ENCODE measurements at regions not wholly inside any gene's neighbourhood (a gene's known extent, or its start where the extent isn't known, plus 50 kb on each side); places are given as distances from the start of the nearest gene placed in this dataset.

DNA sequence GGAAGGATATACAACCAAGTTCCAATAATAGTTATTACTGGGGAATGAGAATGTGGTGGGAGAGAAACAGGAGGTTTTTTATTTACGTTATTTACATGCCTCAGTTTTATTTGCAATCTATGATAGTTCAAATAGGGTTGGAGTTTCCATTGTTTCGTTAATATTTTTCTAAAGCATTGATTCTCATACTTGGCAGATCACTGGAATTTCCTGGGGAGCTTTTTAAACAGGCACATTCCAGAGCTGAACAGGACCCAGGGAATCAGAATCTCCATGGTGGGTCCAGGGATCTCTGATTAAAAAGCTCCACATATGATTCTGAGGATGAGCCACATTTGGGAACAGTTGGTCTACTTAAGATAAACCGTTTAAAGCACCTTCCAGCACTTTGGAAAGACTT is 123.9 kb downstream of the IL20RB start:
- Histone ChIP-seq H3K4me3 (no peak overlapping the region), H3K4me1 (replicated peaks in 1 of 2) (no peaks in the 10 kb centered on the region), H3K36me3 (replicated peaks in 1 of 2) (no peaks in the 10 kb centered on the region), H3K27ac (no peak overlapping the region), H3K9me3 (replicated peaks in 1 of 3) (no peaks in the 10 kb centered on the region), H3K27me3 (no peaks in the 10 kb centered on the region)
- intact Hi-C loops (cut with DNase I), result no loop called here
- 49 to 67% (median 59%) methylated on average over 3 of the region's 3 CpGs for whole genome bisulfite sequencing, 4 donors
- DNase-seq, result no peak
- TF ChIP-seq POLR2A (IDR thresholded peaks at IDR 0.05) (no peak), CTCF (IDR thresholded peaks at IDR 0.05) (no peak)

DNA sequence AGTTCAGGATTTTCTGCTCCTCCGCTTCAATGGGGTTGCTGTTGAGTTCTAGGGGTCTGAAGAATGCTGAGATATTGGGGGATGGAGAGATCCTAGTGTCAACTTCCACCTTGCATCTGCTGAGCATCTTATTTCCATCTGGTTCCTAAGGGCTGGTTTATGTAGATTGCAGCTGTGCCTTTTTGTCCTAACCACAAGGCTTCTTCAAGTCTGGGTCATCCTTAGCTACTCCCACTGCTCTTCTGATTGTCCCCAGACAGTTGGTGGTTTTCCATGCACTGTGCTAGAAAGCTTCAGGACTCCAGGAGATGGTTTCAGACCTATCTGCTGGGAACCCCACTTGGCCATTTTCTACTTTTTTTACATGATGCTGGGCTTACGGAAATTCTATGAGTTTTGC is 125.0 kb downstream of the IL20RB start:
- H3K9me3 ChIP-seq (replicated peaks in 1 of 3), result no peaks in the 10 kb centered on the region
- H3K27ac ChIP-seq, result no peak overlapping the region
- no peaks in the 10 kb centered on the region for H3K4me1 ChIP-seq (replicated peaks in 1 of 2)
- no peak overlapping the region for H3K4me3 ChIP-seq
- TF ChIP-seq POLR2A (IDR thresholded peaks at IDR 0.05) (no peak), CTCF (IDR thresholded peaks at IDR 0.05) (no peak)
- H3K36me3 ChIP-seq (replicated peaks in 1 of 2), result no peaks in the 10 kb centered on the region
- H3K27me3 ChIP-seq, result no peaks in the 10 kb centered on the region
- 83 to 90% (median 87%) methylated on average over 2 of the region's 2 CpGs for WGBS, 4 donors
- intact Hi-C loops (cut with DNase I), result no loop called here
- no peak for DNase-seq

GRCh38 chr3:137083332-137083731 is 125.5 kb downstream of the IL20RB start:
- no peak for TF ChIP-seq POLR2A (IDR thresholded peaks at IDR 0.05)
- no peak for TF ChIP-seq CTCF (IDR thresholded peaks at IDR 0.05)
- no peaks in the 10 kb centered on the region for H3K27me3 ChIP-seq
- intact Hi-C loops (cut with DNase I), result no loop called here
- H3K36me3 ChIP-seq (replicated peaks in 1 of 2), result no peaks in the 10 kb centered on the region
- no peak overlapping the region for H3K4me3 ChIP-seq
- 65 to 80% (median 72%) methylated on average over 2 of the region's 2 CpGs for WGBS, 4 donors
- H3K27ac ChIP-seq, result no peak overlapping the region
- H3K4me1 ChIP-seq (replicated peaks in 1 of 2), result no peaks in the 10 kb centered on the region
- DNase-seq, result no peak
- H3K9me3 ChIP-seq (replicated peaks in 1 of 3), result no peaks in the 10 kb centered on the region

- H3K27ac ChIP-seq, result no peak overlapping the region
- no peak for TF ChIP-seq POLR2A (IDR thresholded peaks at IDR 0.05)
- no peaks in the 10 kb centered on the region for H3K4me1 ChIP-seq (replicated peaks in 1 of 2)
- no peaks in the 10 kb centered on the region for H3K9me3 ChIP-seq (replicated peaks in 1 of 3)
- no peaks in the 10 kb centered on the region for H3K36me3 ChIP-seq (replicated peaks in 1 of 2)
- intact Hi-C loops (cut with DNase I), result no loop called here
- no peaks in the 10 kb centered on the region for H3K27me3 ChIP-seq
- WGBS, 4 donors, result 59 to 68% (median 63%) methylated on average over 4 of the region's 4 CpGs
- no peak overlapping the region for H3K4me3 ChIP-seq
- DNase-seq, result no peak
Measured at GRCh38 chr3:137084586-137084985, 126.8 kb downstream of the IL20RB start.

GRCh38 chr3:137097386-137097785 is 139.6 kb downstream of the IL20RB start:
- WGBS, 4 donors, result 44 to 59% (median 50%) methylated on average over 3 of the region's 3 CpGs
- H3K27me3 ChIP-seq, result no peaks in the 10 kb centered on the region
- H3K27ac ChIP-seq, result no peak overlapping the region
- H3K4me3 ChIP-seq, result no peak overlapping the region
- no peaks in the 10 kb centered on the region for H3K36me3 ChIP-seq (replicated peaks in 1 of 2)
- intact Hi-C loops (cut with DNase I), result no loop called here
- no peaks in the 10 kb centered on the region for H3K4me1 ChIP-seq (replicated peaks in 1 of 2)
- DNase-seq, result no peak
- no peaks in the 10 kb centered on the region for H3K9me3 ChIP-seq (replicated peaks in 1 of 3)
- TF ChIP-seq CTCF (IDR thresholded peaks at IDR 0.05) (no peak), POLR2A (IDR thresholded peaks at IDR 0.05) (no peak)
